ENCODE measurements at regions not wholly inside any gene's neighbourhood (a gene's known extent, or its start where the extent isn't known, plus 50 kb on each side); places are given as distances from the start of the nearest gene placed in this dataset.

DNA sequence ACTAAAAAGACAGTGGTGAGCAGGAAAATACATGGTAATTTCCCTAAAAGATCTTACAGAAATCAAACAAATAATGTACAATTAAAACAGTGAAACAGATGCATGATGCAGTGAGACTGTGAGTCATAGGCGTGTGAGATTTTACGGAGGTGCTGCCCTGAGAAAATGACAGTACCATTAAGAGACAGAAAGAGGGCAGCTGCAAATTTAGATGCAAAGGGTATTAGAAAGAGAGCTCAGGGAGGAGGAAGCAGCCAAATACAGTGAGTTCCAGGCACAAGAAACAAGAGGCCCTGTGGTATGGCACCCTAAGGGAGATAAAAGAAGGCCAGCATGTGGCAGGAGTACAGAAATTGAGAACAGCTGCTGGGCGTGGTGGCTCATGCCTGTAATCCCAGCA lies 88.5 kb upstream of the FIBIN start:
- TF ChIP-seq, protein P1, sequence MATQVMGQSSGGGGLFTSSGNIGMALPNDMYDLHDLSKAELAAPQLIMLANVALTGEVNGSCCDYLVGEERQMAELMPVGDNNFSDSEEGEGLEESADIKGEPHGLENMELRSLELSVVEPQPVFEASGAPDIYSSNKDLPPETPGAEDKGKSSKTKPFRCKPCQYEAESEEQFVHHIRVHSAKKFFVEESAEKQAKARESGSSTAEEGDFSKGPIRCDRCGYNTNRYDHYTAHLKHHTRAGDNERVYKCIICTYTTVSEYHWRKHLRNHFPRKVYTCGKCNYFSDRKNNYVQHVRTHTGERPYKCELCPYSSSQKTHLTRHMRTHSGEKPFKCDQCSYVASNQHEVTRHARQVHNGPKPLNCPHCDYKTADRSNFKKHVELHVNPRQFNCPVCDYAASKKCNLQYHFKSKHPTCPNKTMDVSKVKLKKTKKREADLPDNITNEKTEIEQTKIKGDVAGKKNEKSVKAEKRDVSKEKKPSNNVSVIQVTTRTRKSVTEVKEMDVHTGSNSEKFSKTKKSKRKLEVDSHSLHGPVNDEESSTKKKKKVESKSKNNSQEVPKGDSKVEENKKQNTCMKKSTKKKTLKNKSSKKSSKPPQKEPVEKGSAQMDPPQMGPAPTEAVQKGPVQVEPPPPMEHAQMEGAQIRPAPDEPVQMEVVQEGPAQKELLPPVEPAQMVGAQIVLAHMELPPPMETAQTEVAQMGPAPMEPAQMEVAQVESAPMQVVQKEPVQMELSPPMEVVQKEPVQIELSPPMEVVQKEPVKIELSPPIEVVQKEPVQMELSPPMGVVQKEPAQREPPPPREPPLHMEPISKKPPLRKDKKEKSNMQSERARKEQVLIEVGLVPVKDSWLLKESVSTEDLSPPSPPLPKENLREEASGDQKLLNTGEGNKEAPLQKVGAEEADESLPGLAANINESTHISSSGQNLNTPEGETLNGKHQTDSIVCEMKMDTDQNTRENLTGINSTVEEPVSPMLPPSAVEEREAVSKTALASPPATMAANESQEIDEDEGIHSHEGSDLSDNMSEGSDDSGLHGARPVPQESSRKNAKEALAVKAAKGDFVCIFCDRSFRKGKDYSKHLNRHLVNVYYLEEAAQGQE (IDR thresholded peaks at IDR 0.05; ENCODE audit: low read depth, low read length), result no peak
- TF ChIP-seq SREBF2 (IDR thresholded peaks at IDR 0.05; ENCODE audit: low read length), result no peak

All from GM12878 (cell line).